ENCODE measurements at regions not wholly inside any gene's neighbourhood (a gene's known extent, or its start where the extent isn't known, plus 50 kb on each side); places are given as distances from the start of the nearest gene placed in this dataset.
A peak's percentile ranks its signal among the peaks of the same experiment; 100 is the strongest.
"Not testable (repeated sequence)": the region's sequence is repeated elsewhere in the genome, so short reads cannot be mapped to it uniquely, and the experiment has no call there.

- DNase-seq: no peak
Measured at GRCh38 chr3:23704298-23704697, 101.5 kb upstream of the UBE2E1 start.

- DNase-seq: no peak
Measured at GRCh38 chr3:23706111-23706510, 99.6 kb upstream of the UBE2E1 start.

- DNase-seq: no peak
Measured at GRCh38 chr3:23709987-23710386, 95.8 kb upstream of the UBE2E1 start.

GRCh38 chr3:23710555-23710954, 95.2 kb upstream of the UBE2E1 start:
- no peak for DNase-seq

GRCh38 chr3:23711916-23712494, 93.8 kb upstream of the UBE2E1 start:
- no peak for DNase-seq

- peak in 1 of 56 donors; percentile 7 for DNase-seq
Measured at GRCh38 chr3:23712656-23713559, 92.8 kb upstream of the UBE2E1 start.

- DNase-seq: no peak
Measured at GRCh38 chr3:23713641-23714040, 92.1 kb upstream of the UBE2E1 start.

- DNase-seq: no peak
Measured at GRCh38 chr3:23720059-23720458, 85.7 kb upstream of the UBE2E1 start.

GRCh38 chr3:23720885-23721284, 84.9 kb upstream of the UBE2E1 start:
- no peak for DNase-seq

GRCh38 chr3:23723141-23723540, 82.6 kb upstream of the UBE2E1 start:
- no peak for DNase-seq

GRCh38 chr3:23723930-23724329, 81.8 kb upstream of the UBE2E1 start:
- DNase-seq: no peak

- DNase-seq: no peak
Measured at GRCh38 chr3:23726811-23727548, 78.8 kb upstream of the UBE2E1 start.

GRCh38 chr3:23728601-23729117, 77.1 kb upstream of the UBE2E1 start:
- peak in 1 of 56 donors; percentile 16 for DNase-seq

- not testable (repeated sequence) for DNase-seq
Measured at GRCh38 chr3:23729362-23729761, 76.4 kb upstream of the UBE2E1 start.

GRCh38 chr3:23734481-23734880, 71.3 kb upstream of the UBE2E1 start:
- no peak for DNase-seq

GRCh38 chr3:23735062-23735461, 70.7 kb upstream of the UBE2E1 start:
- DNase-seq: no peak

- peak in 1 of 56 donors; percentile 10 for DNase-seq
Measured at GRCh38 chr3:23735535-23736326, 70.0 kb upstream of the UBE2E1 start.

GRCh38 chr3:23738944-23739343, 66.8 kb upstream of the UBE2E1 start:
- DNase-seq: no peak

GRCh38 chr3:23739536-23739935, 66.2 kb upstream of the UBE2E1 start:
- no peak for DNase-seq

GRCh38 chr3:23740517-23740965, 65.2 kb upstream of the UBE2E1 start:
- DNase-seq: no peak
